SKM-1 (cell line): ENCODE measurements at regions not wholly inside any gene's neighbourhood (a gene's known extent, or its start where the extent isn't known, plus 50 kb on each side); places are given as distances from the start of the nearest gene placed in this dataset.
"Not testable (repeated sequence)": the region's sequence is repeated elsewhere in the genome, so short reads cannot be mapped to it uniquely, and the experiment has no call there.

ENCODE experiments used
- DNase-seq: peaks from one replicate; lab custom pipeline; 2025; ENCODE audit not compliant: unreplicated experiment; lab: John Stamatoyannopoulos, UW

DNA sequence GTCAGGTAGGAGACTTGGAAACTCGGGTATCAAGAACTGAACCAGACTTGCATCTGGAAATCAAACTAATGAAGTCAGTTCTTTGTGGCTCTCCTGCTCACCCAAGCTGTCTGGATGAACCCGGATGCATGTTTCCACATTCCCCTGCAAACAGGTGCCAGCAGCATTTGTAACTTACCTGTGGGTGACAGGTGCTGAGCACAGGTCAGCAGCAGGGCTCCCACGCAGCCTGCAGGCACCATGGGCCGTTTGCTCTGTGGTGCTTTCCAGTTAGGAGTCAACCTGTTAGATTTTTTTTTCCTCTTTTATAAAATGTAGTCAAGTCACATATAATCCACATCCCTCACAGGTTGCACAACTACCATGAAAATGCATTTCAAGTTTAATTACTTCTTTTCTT, 385.6 kb upstream of the ADGRL3 start:
- DNase-seq = no peak

- no peak for DNase-seq
Observed at GRCh38 chr4:60817609-60818008, 382.5 kb upstream of the ADGRL3 start.

DNA sequence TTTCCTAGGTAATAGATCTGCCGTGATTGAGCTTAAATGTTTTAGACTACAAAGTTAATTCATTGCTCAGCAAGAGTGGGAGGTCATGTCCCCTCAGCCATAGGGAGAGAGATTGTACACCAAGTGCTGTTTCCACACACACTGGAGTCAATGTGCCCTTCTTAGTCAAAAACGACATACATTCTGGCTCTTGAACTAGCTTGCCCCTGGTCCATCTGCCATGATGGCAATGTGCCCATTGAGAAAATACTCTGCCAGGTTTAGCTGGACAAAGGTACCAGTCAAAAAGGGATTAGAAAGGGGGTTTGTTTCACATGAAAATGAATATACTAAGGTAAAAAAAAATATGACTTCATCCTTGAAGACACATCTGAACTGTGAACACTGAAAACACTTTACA, 377.1 kb upstream of the ADGRL3 start:
- DNase-seq = no peak

GRCh38 chr4:60840020-60840419, 360.1 kb upstream of the ADGRL3 start:
- DNase-seq = no peak

- DNase-seq = no peak
Observed at GRCh38 chr4:60846678-60847077, 353.4 kb upstream of the ADGRL3 start.

DNA sequence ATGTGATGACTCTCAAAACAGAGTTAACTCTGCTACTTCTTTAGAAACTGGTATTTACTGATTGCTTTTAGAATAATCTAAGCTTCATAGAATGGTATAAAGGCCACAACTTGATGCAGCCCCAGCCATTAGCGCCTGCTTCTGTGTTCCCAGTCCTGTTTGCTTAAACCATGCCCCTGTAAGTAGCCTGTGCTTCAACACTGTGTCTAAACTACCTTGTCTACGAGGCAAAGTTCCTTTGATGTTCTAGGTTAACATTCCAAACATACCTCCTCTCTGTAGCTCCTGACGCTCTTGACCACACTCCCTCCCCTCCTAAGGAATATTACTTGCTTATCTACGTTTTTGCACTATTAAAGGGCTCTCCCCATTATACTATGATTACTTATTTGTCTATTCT, 352.5 kb upstream of the ADGRL3 start:
- no peak for DNase-seq

DNA sequence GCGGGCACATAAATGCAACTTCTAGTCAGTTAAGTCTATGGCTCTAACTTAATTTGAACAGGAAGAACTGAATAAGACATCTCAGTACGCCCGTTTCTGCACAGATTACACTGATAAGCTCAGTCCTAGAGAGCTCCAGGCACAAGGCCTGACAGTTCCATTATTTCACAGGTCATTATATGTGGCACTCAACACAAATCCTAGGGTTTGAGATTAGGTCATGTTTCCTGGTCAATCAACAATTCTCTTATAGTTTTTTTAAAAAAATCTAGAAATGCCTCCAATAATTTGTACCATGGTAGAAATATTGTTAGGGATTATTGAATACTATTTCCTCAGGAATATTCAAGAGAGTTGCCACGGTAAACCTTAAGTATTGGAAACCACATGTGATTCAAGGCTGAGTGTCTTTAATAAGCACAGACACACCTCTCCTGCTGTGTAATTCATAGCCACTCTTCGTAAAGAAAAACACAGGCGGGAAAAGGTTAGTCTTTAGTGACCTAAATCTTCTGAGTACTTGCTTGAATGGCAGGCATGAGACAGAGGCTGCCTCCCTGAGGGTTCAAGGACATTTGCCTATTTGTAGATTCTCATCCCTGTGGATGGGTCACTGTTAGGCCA, 342.9 kb upstream of the ADGRL3 start:
- DNase-seq = no peak

GRCh38 chr4:60863442-60863841, 336.7 kb upstream of the ADGRL3 start:
- no peak for DNase-seq

DNA sequence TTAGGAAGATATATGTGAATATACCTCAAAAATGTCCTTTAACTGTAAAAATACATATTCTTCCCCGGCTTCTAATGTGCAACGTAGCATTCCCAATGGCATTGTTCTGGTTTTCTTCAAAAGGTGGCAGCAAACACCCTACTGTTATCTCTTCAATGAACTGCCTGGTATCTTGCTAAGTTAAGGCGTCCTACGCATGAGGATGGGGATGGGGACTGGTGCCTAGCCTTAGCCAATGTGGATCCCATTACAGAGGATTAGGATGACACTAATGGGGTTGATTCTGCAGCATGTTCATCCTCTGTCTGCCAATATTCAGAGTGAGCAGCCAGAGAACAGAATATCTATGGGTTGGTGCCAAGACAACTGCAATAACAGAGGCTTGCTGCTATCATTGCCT, 334.9 kb upstream of the ADGRL3 start:
- DNase-seq = no peak

- DNase-seq = no peak
Observed at GRCh38 chr4:60868232-60868960, 331.7 kb upstream of the ADGRL3 start.

DNA sequence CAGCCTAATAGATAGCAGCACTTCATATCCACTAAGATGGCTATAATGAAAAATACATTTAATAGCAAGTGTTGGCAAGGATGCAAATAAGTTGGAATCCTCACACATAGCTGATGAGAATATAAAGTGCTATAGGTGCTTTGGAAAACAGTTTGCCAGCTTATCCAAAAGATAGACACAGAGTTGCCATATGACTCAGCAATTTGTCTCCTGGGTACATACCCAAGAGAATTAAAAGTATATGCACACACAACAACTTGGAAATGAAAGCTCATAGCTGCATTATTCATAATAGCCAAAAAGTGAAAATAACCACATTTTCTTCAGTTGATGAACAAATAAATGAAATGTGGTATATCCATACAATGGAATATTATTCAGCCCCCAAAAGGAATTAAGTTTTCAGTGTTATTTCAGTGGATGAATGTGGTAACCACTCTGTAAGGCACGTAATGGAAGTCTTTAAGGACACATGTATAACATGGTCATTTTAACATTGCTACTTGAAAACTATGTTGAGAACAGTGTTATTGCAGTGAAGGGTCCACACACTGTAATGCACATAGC, 320.9 kb upstream of the ADGRL3 start:
- DNase-seq = no peak

GRCh38 chr4:60884587-60884986, 315.5 kb upstream of the ADGRL3 start:
- DNase-seq = no peak

DNA sequence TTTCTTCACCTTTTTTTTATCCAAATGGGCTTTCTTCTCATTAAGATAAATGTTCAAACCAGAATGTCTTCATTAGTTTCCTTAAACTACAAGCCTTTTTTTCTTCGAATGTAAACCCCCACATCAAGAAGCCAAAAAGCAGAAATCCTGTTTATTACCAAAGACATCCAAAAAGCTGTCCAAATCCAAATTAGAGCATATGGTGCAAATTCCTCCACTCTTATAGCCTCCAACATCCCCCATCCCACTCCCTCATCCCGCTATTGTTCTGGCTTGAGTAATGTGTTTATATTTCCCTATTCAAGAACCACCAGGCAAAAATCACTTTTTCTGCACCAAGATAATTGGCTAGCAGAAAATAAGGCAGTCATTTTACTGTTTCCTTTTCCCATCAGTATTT, 315.1 kb upstream of the ADGRL3 start:
- DNase-seq = no peak

GRCh38 chr4:60890743-60891142, 309.4 kb upstream of the ADGRL3 start:
- no peak for DNase-seq

DNA sequence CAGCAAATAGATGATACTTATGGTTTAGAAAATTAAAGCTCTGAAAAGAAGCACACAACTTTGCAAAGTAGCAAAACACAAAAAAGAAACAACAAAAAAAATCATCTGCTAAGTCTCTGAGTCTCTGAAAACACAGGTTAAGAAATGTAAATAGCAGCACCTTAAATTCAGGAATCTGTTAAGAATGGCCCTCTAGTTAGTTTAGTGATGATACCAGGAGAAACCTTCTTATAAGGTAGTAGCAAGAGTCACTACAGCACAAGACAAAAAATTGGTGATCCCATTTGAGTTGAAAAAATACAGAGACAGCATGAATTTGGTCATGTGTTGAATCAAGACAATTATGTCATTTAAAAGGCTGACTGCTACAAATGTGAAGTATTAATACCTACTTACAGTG, 308.2 kb upstream of the ADGRL3 start:
- DNase-seq = no peak

DNA sequence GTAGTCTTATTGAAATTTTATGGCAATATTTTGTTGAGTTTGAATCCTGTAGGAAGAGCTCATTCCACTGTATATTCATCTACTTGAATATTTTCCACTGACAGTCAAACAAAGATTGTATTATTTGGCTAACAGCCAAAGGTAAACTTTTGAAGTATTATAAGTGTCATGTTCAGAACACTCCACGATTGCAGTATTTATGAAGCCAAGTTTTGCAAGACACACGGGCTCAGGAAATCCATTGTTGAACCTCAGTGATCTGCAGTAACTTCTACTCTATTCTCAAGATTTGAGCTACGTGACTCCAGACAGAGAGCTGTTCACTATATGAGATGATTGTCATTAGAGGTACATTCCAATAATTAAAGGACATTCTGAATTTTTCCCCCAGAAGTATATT, 302.7 kb upstream of the ADGRL3 start:
- no peak for DNase-seq

GRCh38 chr4:60905162-60905561, 295.0 kb upstream of the ADGRL3 start:
- DNase-seq = no peak

DNA sequence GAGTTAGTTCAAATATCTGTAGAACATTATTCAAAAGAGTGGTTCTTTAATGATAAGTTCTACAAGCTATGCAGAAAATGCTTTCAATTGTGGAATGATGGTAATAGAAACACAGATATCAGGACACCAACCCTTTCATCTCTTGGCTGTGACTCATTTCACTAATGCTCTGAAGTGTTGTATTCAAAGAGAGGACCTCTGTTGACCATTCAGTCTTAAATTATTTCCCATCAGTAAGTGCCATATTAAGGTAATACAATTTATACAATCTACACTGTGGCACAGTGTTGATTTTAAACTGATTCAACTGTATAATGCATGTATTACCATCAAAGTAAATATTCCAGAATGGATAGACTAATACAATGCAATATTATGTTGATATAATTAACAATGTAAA, 289.0 kb upstream of the ADGRL3 start:
- DNase-seq = no peak

GRCh38 chr4:60913002-60913401, 287.1 kb upstream of the ADGRL3 start:
- no peak for DNase-seq

GRCh38 chr4:60913671-60914070, 286.5 kb upstream of the ADGRL3 start:
- no peak for DNase-seq

- not testable (repeated sequence) for DNase-seq
Observed at GRCh38 chr4:60921735-60922134, 278.4 kb upstream of the ADGRL3 start.

- DNase-seq = no peak
Observed at GRCh38 chr4:60923075-60923474, 277.1 kb upstream of the ADGRL3 start.

DNA sequence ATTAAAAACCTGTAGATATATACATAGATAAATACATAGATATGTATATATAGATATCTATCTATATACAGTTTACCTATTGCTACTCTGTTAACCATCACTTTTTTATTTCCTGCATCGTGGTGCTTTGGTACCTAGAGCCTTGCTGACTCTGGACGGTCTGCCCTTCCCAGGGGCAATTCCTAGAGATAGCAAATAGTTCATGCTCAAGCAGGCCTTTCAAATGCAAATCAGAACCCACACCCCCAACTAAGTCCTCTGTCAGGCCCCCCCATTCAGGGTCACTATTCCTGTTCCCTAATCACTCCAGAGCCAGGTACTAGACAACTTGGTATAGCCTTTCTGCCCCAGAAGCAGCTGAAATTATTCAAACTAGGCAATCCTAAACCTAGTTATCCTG, 273.5 kb upstream of the ADGRL3 start:
- DNase-seq = no peak
